Vagina (tissue), 2 donors: ENCODE measurements at regions not wholly inside any gene's neighbourhood (a gene's known extent, or its start where the extent isn't known, plus 50 kb on each side); places are given as distances from the start of the nearest gene placed in this dataset.

Experiments
- DNase-seq, 2 donors: peaks; one replicate each; pipeline ENCODE4 v3.0.0-alpha.2; 2017; ENCODE audit errors: extremely low spot score in 2 of 2
- H3K27ac ChIP-seq: fragments of 200-600 bp; sonication (generic); one replicate; pipeline ENCODE4 v1.5.1; 2019
- H3K27me3 ChIP-seq: fragments of 200-600 bp; sonication (generic); one replicate; pipeline ENCODE4 v1.5.1; 2019
- H3K36me3 ChIP-seq, 2 donors: fragments of 200-600 bp; sonication (generic); one replicate each; pipeline ENCODE4 v1.5.1; 2017 to 2019
- H3K4me1 ChIP-seq: fragments of 200-600 bp; sonication (generic); one replicate; pipeline ENCODE4 v1.5.1; 2019
- H3K4me3 ChIP-seq, 2 donors: fragments of 200-600 bp; sonication (generic); 1 replicate in 1 of 2; 2 replicates in 1 of 2; pipeline ENCODE4 v1.5.1; 2016 to 2019
- H3K9me3 ChIP-seq: fragments of 200-600 bp; sonication (generic); one replicate; pipeline ENCODE4 v1.5.1; 2019
- POLR2A ChIP-seq, 2 donors: fragments of 450-650 bp; IDR thresholded peaks; one replicate each; pipeline ENCODE4 v1.6.1; 2017; ENCODE audit warnings: antibody characterized with exemption in 2 of 2, mild to moderate bottlenecking in 2 of 2, moderate library complexity in 2 of 2
- POLR2AphosphoS5 ChIP-seq, 2 donors: sonication (generic); formaldehyde crosslinking; IDR thresholded peaks; one replicate each; pipeline ENCODE4 v1.9.0; 2017; ENCODE audit warnings: antibody characterized with exemption in 2 of 2, mild to moderate bottlenecking in 2 of 2, low read depth in 1 of 2; ENCODE audit not compliant: insufficient read depth in 1 of 2
- intact Hi-C: fragments of 100-400 bp; cut with DNase I; formaldehyde crosslinking; loops from one replicate; pipeline ENCODE4 v1.15.1; 2023
- TF ChIP-seq, protein P1 (sequence below), 3 experiments: fragments of 450-650 bp in 2 of 3; fragments of 200-600 bp in 1 of 3; sonication (generic) in 1 of 3; IDR thresholded peaks; one replicate each; pipeline ENCODE4 v1.5.1; 2017 to 2019; ENCODE audit warnings: antibody characterized with exemption in 3 of 3, mild to moderate bottlenecking in 2 of 3, moderate library complexity in 2 of 3

DNA sequence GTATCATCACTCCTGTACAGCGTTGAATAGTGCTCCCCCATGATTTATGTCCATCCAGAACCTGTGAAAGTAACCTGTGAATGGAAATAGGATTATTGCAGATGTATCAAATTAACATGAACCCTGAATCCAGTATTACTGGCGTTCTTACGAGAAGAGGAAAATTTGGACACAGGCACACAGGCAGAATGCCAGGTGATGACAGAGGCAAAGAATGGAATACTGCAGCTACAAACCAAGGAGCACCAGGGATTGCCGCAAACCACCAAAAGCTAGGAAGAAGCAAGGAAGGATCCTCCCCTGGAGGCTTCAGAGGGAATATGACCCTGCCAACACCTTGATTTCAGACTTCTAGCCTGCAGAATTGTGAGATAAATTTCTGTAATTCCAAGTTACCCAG lies 113.5 kb upstream of the EGLN3 start:
- no peak overlapping the region for H3K27ac ChIP-seq
- TF ChIP-seq POLR2AphosphoS5 (IDR thresholded peaks at IDR 0.05; ENCODE audit: insufficient read depth in 1 of 2, low read depth in 1 of 2) (no peak), POLR2A (IDR thresholded peaks at IDR 0.05) (no peak)
- TF ChIP-seq, protein P1, sequence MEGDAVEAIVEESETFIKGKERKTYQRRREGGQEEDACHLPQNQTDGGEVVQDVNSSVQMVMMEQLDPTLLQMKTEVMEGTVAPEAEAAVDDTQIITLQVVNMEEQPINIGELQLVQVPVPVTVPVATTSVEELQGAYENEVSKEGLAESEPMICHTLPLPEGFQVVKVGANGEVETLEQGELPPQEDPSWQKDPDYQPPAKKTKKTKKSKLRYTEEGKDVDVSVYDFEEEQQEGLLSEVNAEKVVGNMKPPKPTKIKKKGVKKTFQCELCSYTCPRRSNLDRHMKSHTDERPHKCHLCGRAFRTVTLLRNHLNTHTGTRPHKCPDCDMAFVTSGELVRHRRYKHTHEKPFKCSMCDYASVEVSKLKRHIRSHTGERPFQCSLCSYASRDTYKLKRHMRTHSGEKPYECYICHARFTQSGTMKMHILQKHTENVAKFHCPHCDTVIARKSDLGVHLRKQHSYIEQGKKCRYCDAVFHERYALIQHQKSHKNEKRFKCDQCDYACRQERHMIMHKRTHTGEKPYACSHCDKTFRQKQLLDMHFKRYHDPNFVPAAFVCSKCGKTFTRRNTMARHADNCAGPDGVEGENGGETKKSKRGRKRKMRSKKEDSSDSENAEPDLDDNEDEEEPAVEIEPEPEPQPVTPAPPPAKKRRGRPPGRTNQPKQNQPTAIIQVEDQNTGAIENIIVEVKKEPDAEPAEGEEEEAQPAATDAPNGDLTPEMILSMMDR (IDR thresholded peaks at IDR 0.05): no peak
- no peaks in the 10 kb centered on the region for H3K9me3 ChIP-seq
- no peak for DNase-seq
- H3K4me3 ChIP-seq: no peak overlapping the region
- H3K27me3 ChIP-seq: no peaks in the 10 kb centered on the region
- intact Hi-C loops: no loop called here
- H3K36me3 ChIP-seq: no peaks in the 10 kb centered on the region
- peaks cover 12% of the 10 kb centered on the region for H3K4me1 ChIP-seq

DNA sequence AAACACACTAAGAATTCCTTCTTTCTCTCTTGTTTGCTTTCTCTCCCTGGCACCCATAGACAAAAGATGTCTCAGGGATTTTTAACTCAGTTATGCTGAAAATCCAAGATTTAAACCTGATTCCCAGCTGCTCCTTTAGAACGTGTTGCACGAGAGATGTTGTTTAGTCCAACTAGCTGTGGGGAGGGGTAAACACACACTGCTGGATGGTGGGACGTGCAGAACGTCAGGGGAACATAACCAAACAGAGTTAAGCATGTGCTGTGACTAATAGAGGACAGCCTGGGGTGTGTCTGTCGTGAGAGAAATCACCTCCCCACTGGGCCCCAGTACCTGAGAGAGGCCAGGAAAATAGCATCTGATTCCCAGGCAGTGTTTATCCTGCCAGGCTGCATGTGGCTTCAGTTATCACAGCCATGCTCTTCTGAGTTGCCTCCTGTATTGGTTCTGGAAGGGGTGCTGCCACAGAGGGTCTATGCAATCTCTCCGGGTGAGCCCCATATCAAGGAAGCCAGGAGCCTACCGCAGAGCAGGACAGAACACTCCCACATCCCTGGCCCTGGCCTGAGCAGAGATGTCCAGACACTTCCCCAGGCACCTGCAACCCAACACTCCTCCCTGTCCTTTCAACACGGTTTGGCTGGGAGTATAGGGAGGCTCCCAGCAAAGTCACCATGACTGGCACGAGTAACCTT lies 112.7 kb upstream of the EGLN3 start:
- no peak overlapping the region for H3K27ac ChIP-seq
- no peaks in the 10 kb centered on the region for H3K27me3 ChIP-seq
- H3K36me3 ChIP-seq: no peaks in the 10 kb centered on the region
- TF ChIP-seq POLR2AphosphoS5 (IDR thresholded peaks at IDR 0.05; ENCODE audit: insufficient read depth in 1 of 2, low read depth in 1 of 2) (no peak), POLR2A (IDR thresholded peaks at IDR 0.05) (no peak)
- TF ChIP-seq, protein P1 (IDR thresholded peaks at IDR 0.05): no peak
- DNase-seq: no peak
- intact Hi-C loops: no loop called here
- H3K9me3 ChIP-seq: no peaks in the 10 kb centered on the region
- no peak overlapping the region for H3K4me3 ChIP-seq
- H3K4me1 ChIP-seq: peaks cover 12% of the 10 kb centered on the region

DNA sequence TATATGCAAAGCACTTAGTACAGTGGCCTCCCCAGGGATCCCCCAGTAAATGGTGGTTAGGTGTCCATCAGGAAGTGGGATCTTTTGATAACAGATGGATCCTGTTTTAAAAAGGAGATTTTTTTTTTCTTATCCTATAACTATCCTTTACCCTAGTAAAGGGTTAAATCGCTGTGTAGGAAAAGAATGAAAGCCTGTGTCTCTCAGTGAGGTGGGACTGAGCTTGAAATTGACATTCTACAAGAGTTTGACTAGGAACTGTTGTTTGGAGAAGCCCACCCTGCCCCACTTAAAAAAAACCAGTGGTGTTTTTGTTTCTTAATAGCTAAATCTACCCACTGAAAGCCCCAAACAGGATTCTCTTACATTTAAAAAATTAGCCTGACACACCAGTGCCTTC lies 112.2 kb upstream of the EGLN3 start:
- no peak overlapping the region for H3K4me3 ChIP-seq
- no peaks in the 10 kb centered on the region for H3K36me3 ChIP-seq
- H3K4me1 ChIP-seq: peaks cover 12% of the 10 kb centered on the region
- H3K27ac ChIP-seq: no peak overlapping the region
- no peak for TF ChIP-seq POLR2A (IDR thresholded peaks at IDR 0.05)
- TF ChIP-seq, protein P1 (IDR thresholded peaks at IDR 0.05): no peak
- TF ChIP-seq POLR2AphosphoS5 (IDR thresholded peaks at IDR 0.05; ENCODE audit: insufficient read depth in 1 of 2, low read depth in 1 of 2): no peak
- intact Hi-C loops: no loop called here
- no peaks in the 10 kb centered on the region for H3K9me3 ChIP-seq
- DNase-seq: no peak
- no peaks in the 10 kb centered on the region for H3K27me3 ChIP-seq

DNA sequence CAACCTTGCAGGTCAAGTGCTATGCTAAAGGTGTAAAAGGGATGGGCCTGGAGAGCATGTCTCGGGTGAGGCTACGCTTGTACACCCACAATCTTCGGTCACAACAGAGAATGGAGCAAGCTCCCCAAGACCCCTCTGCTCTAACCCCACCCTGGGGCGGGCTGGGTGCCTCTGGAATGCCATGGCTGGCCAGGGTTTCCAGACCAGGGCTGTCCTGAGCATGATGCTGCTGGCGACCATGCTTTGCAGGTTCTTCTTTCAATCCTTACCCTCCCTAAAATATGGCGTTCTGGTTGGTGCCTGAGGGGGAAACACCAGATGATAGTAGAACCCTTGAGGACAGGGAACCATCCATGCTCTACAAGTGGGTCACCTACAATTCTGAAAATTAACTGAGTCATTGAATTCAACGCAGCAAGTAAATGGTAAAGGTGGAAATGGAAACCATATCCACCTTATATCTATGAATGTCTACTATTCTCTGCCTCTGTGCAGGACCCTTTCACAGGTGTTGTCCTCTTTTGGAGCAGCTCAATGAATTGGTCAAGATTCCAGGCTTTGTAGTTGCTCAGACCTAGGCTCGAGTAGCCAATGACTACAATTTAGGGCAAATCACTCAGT lies 111.6 kb upstream of the EGLN3 start:
- DNase-seq: no peak
- no peak overlapping the region for H3K27ac ChIP-seq
- intact Hi-C loops: no loop called here

More for the DNA sequence above, 111.6 kb upstream of the EGLN3 start:
- Histone ChIP-seq H3K36me3 (no peaks in the 10 kb centered on the region), H3K4me1 (peaks cover 12% of the 10 kb centered on the region), H3K27me3 (no peaks in the 10 kb centered on the region), H3K9me3 (no peaks in the 10 kb centered on the region), H3K4me3 (no peak overlapping the region)
- TF ChIP-seq POLR2AphosphoS5 (IDR thresholded peaks at IDR 0.05; ENCODE audit: insufficient read depth in 1 of 2, low read depth in 1 of 2) (no peak), POLR2A (IDR thresholded peaks at IDR 0.05) (no peak)
- TF ChIP-seq, protein P1 (IDR thresholded peaks at IDR 0.05): no peak
